Panc1 (cell line): ENCODE measurements at regions not wholly inside any gene's neighbourhood (a gene's known extent, or its start where the extent isn't known, plus 50 kb on each side); places are given as distances from the start of the nearest gene placed in this dataset.

Experiments
- ATAC-seq: fragments of 200-7000 bp; cut with Tn5 transposase; 2 replicates; pipeline ENCODE4 v1.9.1; 2020; ENCODE audit warnings: mild to moderate bottlenecking, moderate library complexity
- BruUV-seq: library from RNA; stranded (reverse); fragments of 400-500 nt; replicated peaks from 2 replicates; lab custom pipeline; 2021; lab: Mats Ljungman, UMichigan
- CTCF ChIA-PET: fragments of 300-600 bp; sonication (Branson Sonifier 250); formaldehyde crosslinking; loops from one replicate; lab custom pipeline; 2022; ENCODE audit warnings: antibody characterized with exemption; lab: Charles Lee
- POLR2A ChIA-PET: fragments of 300-600 bp; sonication (Branson Sonifier 250); formaldehyde crosslinking; loops from one replicate; lab custom pipeline; 2022; ENCODE audit warnings: antibody characterized with exemption; lab: Charles Lee
- DNase-seq: peaks from one replicate; pipeline ENCODE4 v3.0.0-alpha.2; 2010; ENCODE audit warnings: low read depth, low spot score
- H3K27ac ChIP-seq: 2 replicates; pipeline ENCODE4 v1.5.1; 2011; ENCODE audit warnings: mild to moderate bottlenecking, low read length, inconsistent platforms
- H3K27me3 ChIP-seq: fragments of 200-500 bp; sonication (Bioruptor generic); 2 replicates; pipeline ENCODE4 v1.6.0; 2014; ENCODE audit warnings: low read length, inconsistent platforms; ENCODE audit not compliant: control insufficient read depth, insufficient read depth
- H3K36me3 ChIP-seq: fragments of 200-500 bp; sonication (Bioruptor generic); 2 replicates; pipeline ENCODE4 v1.5.1; 2014; ENCODE audit warnings: inconsistent platforms, mild to moderate bottlenecking, low read length, moderate library complexity; ENCODE audit not compliant: control insufficient read depth, insufficient read depth
- H3K4me1 ChIP-seq: 2 replicates; pipeline ENCODE4 v1.5.1; 2011; ENCODE audit warnings: inconsistent platforms, mild to moderate bottlenecking, low read length, moderate library complexity; ENCODE audit not compliant: control insufficient read depth, insufficient read depth
- H3K4me3 ChIP-seq, 2 experiments: 2 replicates each; pipeline ENCODE4 v1.5.1; 2011 to 2012; ENCODE audit warnings: low read depth in 2 of 2, low read length in 2 of 2, mild to moderate bottlenecking in 2 of 2, inconsistent platforms in 1 of 2, moderate library complexity in 1 of 2
- H3K9me3 ChIP-seq: fragments of 200-500 bp; sonication (Bioruptor generic); 2 replicates; pipeline ENCODE4 v1.5.1; 2014; ENCODE audit warnings: low read depth, mild to moderate bottlenecking, inconsistent platforms, low read length, moderate library complexity; ENCODE audit not compliant: control insufficient read depth, insufficient read depth
- CTCF ChIP-seq: fragments of 450-650 bp; IDR thresholded peaks from 2 replicates; pipeline ENCODE4 v1.5.1; 2017; ENCODE audit warnings: mild to moderate bottlenecking
- POLR2AphosphoS5 ChIP-seq: IDR thresholded peaks from 2 replicates; pipeline ENCODE4 v1.6.1; 2012; ENCODE audit warnings: mild to moderate bottlenecking, low read depth, low read length, moderate library complexity
- REST ChIP-seq, 2 experiments: IDR thresholded peaks; 2 replicates each; pipeline ENCODE4 v1.6.1; 2011 to 2012; ENCODE audit warnings: low read depth in 2 of 2, control low read depth in 1 of 2, low read length in 1 of 2, mild to moderate bottlenecking in 1 of 2, moderate library complexity in 1 of 2; ENCODE audit not compliant: insufficient read depth in 1 of 2
- SIN3A ChIP-seq: IDR thresholded peaks from 2 replicates; pipeline ENCODE4 v1.6.1; 2012; ENCODE audit warnings: low read depth, mild to moderate bottlenecking, low read length, moderate library complexity, borderline replicate concordance; ENCODE audit not compliant: insufficient read depth
- TCF7L2 ChIP-seq: IDR thresholded peaks from 2 replicates; pipeline ENCODE4 v1.6.1; 2011; ENCODE audit warnings: mild to moderate bottlenecking, low read depth, low read length, inconsistent platforms
- in situ Hi-C: cut with HindIII; loops from 2 replicates; pipeline ENCODE4 v1.10.0; 2016; ENCODE audit warnings: low sequenced_read_pairs, low pct_unique_long_range_greater_than_20kb
- intact Hi-C: fragments of 100-400 bp; cut with micrococcal nuclease; formaldehyde crosslinking; loops from one replicate; pipeline ENCODE4 v1.10.0; 2022; ENCODE audit not compliant: unreplicated experiment

GRCh38 chr18:61664419-61665084, 228.3 kb downstream of the RNF152 start:
- Histone ChIP-seq H3K36me3 (no peaks in the 10 kb centered on the region), H3K4me3 (no peak overlapping the region), H3K9me3 (no peaks in the 10 kb centered on the region), H3K27me3 (no peaks in the 10 kb centered on the region), H3K27ac (no peak overlapping the region), H3K4me1 (no peaks in the 10 kb centered on the region)
- no TSS peak for BruUV-seq
- intact Hi-C loops = no loop called here
- TF ChIP-seq SIN3A = no peak
- TF ChIP-seq CTCF = no peak
- no peak for TF ChIP-seq REST (IDR thresholded peaks at IDR 0.05; ENCODE audit: insufficient read depth in 1 of 2, low read depth in 2 of 2, low read length in 1 of 2)
- TF ChIP-seq TCF7L2 = no peak
- no peak for TF ChIP-seq POLR2AphosphoS5
- POLR2A ChIA-PET = no interaction called here
- DNase-seq = no peak
- CTCF ChIA-PET = no interaction called here
- no peak for ATAC-seq
- in situ Hi-C loops = no loop called here

GRCh38 chr18:61662726-61663125, 230.1 kb downstream of the RNF152 start:
- no peaks in the 10 kb centered on the region for H3K4me1 ChIP-seq
- ChIA-PET CTCF (no interaction called here), POLR2A (no interaction called here)
- DNase-seq (no peak), ATAC-seq (no peak)
- no peaks in the 10 kb centered on the region for H3K36me3 ChIP-seq
- no peak overlapping the region for H3K27ac ChIP-seq
- H3K9me3 ChIP-seq = no peaks in the 10 kb centered on the region
- in situ Hi-C loops (no loop called here), intact Hi-C loops (no loop called here)
- no TSS peak for BruUV-seq
- no peaks in the 10 kb centered on the region for H3K27me3 ChIP-seq
- H3K4me3 ChIP-seq = no peak overlapping the region
- TF ChIP-seq POLR2AphosphoS5 (no peak), REST (IDR thresholded peaks at IDR 0.05; ENCODE audit: insufficient read depth in 1 of 2, low read depth in 2 of 2, low read length in 1 of 2) (no peak), SIN3A (no peak), TCF7L2 (no peak), CTCF (no peak)
